ENCODE measurements at regions not wholly inside any gene's neighbourhood (a gene's known extent, or its start where the extent isn't known, plus 50 kb on each side); places are given as distances from the start of the nearest gene placed in this dataset.

DNA sequence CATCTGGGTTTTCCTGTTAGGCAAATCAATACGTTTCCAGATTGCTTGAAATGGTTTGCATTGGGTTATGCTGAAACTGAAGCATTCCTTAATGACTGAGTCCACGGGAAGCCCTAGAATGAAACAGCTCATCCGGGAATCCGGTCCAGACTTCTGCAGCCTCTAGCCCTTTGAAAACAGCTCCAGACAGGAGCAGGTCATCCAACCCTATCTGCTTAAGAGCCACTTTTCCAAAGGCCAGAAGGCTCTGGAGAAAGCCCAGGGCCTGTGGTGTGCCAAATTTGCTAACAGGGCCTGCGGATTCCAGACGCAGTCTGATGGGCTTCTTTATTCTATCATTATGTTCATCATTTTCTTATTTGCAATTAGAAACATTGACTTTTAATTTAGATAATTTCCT, 265.4 kb downstream of the SKIDA1 start:
- in situ Hi-C loops (cut with HindIII; ENCODE audit: low pct_unique_long_range_greater_than_20kb, low sequenced_read_pairs) = no loop called here
- DNase-seq (ENCODE audit: low read depth) = no peak

DNA sequence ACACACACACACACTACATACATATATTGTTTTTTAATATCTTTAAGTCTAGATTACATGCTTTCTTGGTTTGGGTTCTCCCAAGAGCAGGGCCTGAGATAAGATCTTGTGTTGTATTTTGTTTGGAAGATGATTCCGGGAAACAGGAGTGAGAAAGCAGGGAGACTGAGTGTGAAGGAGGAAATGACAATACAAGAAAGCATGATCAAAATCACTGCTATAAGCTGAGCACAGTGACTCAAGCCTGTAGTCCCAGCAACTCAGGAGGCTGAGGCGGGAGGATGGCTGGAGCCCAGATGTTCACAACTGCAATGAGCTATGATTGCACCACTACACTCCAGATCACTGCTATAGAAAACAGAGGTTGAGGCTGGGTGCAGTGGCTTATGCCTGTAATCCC, 267.6 kb downstream of the SKIDA1 start:
- in situ Hi-C loops (cut with HindIII; ENCODE audit: low pct_unique_long_range_greater_than_20kb, low sequenced_read_pairs) = no loop called here
- no peak for DNase-seq (ENCODE audit: low read depth)

DNA sequence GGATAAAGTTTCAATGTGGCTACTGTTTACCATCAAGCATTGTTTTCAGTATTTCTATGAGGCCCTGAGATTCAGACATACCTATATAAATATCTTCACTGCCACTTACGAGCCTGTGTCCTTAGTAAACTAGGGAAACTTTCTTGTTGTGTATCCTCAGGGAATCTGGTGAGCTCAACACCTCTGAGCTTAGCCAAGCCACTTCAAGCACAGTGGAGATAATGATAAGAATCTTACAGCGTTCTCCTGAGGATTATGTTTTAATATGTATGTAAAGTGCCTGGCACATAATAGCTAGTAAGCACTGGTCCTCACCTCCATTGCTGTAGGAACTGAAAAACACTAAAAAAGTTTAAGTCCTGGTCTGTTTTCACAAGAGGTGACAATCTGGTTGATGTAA, 268.3 kb downstream of the SKIDA1 start:
- in situ Hi-C loops (cut with HindIII; ENCODE audit: low pct_unique_long_range_greater_than_20kb, low sequenced_read_pairs) = no loop called here
- DNase-seq (ENCODE audit: low read depth) = no peak

- no peak for DNase-seq (ENCODE audit: low read depth)
- in situ Hi-C loops (cut with HindIII; ENCODE audit: low pct_unique_long_range_greater_than_20kb, low sequenced_read_pairs) = no loop called here
These were observed 276.0 kb downstream of the SKIDA1 start for GRCh38 chr10:21249435-21249834.

GRCh38 chr10:21247592-21247991, 277.9 kb downstream of the SKIDA1 start:
- no peak for DNase-seq (ENCODE audit: low read depth)
- in situ Hi-C loops (cut with HindIII; ENCODE audit: low pct_unique_long_range_greater_than_20kb, low sequenced_read_pairs) = no loop called here

- in situ Hi-C loops (cut with HindIII; ENCODE audit: low pct_unique_long_range_greater_than_20kb, low sequenced_read_pairs) = no loop called here
These were observed 279.3 kb downstream of the SKIDA1 start for GRCh38 chr10:21246178-21246577.

GRCh38 chr10:21243748-21244257, 281.7 kb downstream of the SKIDA1 start:
- in situ Hi-C loops (cut with HindIII; ENCODE audit: low pct_unique_long_range_greater_than_20kb, low sequenced_read_pairs) = no loop called here
- no peak for DNase-seq (ENCODE audit: low read depth)

More at GRCh38 chr10:21246178-21246577, 279.3 kb downstream of the SKIDA1 start:
- no peak for DNase-seq (ENCODE audit: low read depth)

GRCh38 chr10:21242915-21243314, 282.6 kb downstream of the SKIDA1 start:
- in situ Hi-C loops (cut with HindIII; ENCODE audit: low pct_unique_long_range_greater_than_20kb, low sequenced_read_pairs) = no loop called here

GRCh38 chr10:21238717-21239116, 286.8 kb downstream of the SKIDA1 start:
- no peak for DNase-seq (ENCODE audit: low read depth)
- in situ Hi-C loops (cut with HindIII; ENCODE audit: low pct_unique_long_range_greater_than_20kb, low sequenced_read_pairs) = no loop called here

More at GRCh38 chr10:21242915-21243314, 282.6 kb downstream of the SKIDA1 start:
- no peak for DNase-seq (ENCODE audit: low read depth)

DNA sequence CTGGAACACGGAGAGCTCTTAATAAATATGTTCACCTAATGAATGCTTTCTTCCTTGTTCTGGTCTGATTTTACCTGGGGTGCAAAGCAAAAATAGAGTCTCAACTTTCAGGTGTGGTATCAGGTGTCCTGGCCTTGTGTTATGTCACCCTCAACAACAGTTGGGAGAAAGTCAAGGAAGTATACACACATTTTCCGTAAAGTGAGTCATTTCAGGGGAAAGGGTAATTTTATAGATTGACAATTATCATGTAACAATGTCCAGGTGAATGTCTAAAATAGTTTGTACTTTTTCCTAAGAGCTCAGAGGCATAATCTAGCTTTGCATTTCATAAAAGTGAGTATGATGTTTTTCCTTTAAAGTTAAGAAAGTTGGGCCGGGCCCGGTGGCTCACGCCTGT, 287.4 kb downstream of the SKIDA1 start:
- in situ Hi-C loops (cut with HindIII; ENCODE audit: low pct_unique_long_range_greater_than_20kb, low sequenced_read_pairs) = no loop called here

GRCh38 chr10:21234761-21235160, 290.7 kb downstream of the SKIDA1 start:
- no peak for DNase-seq (ENCODE audit: low read depth)
- in situ Hi-C loops (cut with HindIII; ENCODE audit: low pct_unique_long_range_greater_than_20kb, low sequenced_read_pairs) = no loop called here

More for the DNA sequence above, 287.4 kb downstream of the SKIDA1 start:
- no peak for DNase-seq (ENCODE audit: low read depth)

DNA sequence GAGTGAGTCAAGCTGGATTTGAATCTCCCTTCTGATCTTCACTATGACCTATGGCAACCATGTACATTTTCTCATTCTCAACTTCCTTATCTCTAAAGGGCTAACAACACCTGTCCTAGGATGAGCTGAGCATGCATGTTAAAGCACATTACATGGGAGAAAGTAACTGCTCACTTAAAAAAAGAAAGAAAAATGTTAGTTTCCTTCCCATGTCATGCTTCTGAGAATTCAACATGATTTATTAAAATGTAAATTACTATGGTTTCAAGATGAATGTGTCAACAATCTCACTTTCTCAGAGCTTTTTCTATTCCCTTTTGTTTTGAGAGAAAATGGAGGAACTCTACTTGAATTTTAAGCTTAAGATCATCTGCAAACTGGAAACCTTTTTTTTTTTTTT, 295.3 kb downstream of the SKIDA1 start:
- in situ Hi-C loops (cut with HindIII; ENCODE audit: low pct_unique_long_range_greater_than_20kb, low sequenced_read_pairs) = no loop called here
- no peak for DNase-seq (ENCODE audit: low read depth)

DNA sequence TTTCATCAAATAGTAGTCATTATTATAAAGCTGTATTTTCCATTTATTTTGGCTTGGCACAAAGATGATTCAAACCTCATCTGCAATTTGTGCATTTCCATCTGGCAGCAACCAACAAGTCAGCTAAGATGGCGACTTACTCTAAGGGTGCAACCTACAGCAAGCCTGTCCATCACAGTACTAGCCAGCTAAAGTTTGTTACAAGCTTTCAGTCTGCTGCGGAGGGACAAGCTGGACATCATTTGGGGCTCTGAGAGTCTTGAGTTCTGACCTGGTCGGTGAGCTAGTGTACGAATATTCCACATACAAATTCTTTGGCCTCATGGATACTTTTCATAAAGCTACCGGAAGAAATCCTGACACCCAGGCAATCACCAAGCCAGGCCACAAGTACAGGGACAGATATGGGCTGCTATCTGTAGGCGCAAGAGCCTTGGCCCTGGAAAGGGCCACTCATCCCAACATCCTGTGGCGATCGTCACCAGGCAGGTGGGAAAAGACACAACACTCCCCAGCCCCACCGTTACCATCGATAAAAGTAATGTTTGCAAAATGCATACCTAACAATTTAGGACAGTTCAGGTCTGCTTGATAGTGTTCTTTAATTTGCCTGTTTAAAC, 307.6 kb downstream of the SKIDA1 start:
- no peak for DNase-seq (ENCODE audit: low read depth)
- in situ Hi-C loops (cut with HindIII; ENCODE audit: low pct_unique_long_range_greater_than_20kb, low sequenced_read_pairs) = no loop called here

- in situ Hi-C loops (cut with HindIII; ENCODE audit: low pct_unique_long_range_greater_than_20kb, low sequenced_read_pairs) = no loop called here
- DNase-seq (ENCODE audit: low read depth) = no peak
These were observed 308.4 kb downstream of the SKIDA1 start for GRCh38 chr10:21217107-21217506.

DNA sequence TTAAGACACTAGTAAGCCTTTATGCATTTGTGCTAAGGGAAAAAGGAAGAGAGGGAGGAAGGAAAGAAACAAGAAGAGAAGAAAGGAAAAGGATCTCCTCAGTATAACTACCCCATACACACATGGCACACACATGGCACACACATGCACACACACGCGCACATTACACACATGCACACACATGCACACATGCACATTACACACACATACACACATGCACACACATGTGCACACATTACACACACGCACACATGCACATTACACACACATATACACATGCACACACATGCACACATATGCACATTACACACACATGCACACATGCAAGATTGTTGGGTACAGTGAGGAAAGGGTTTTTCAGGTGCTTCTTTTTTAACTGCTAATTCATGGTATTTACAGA, 311.2 kb downstream of the SKIDA1 start:
- no peak for DNase-seq (ENCODE audit: low read depth)
- in situ Hi-C loops (cut with HindIII; ENCODE audit: low pct_unique_long_range_greater_than_20kb, low sequenced_read_pairs) = no loop called here

GRCh38 chr10:21213381-21213780, 312.1 kb downstream of the SKIDA1 start:
- in situ Hi-C loops (cut with HindIII; ENCODE audit: low pct_unique_long_range_greater_than_20kb, low sequenced_read_pairs) = no loop called here
- no peak for DNase-seq (ENCODE audit: low read depth)

- in situ Hi-C loops (cut with HindIII; ENCODE audit: low pct_unique_long_range_greater_than_20kb, low sequenced_read_pairs) = no loop called here
- no peak for DNase-seq (ENCODE audit: low read depth)
These were observed 312.6 kb downstream of the SKIDA1 start for GRCh38 chr10:21212912-21213311.

- in situ Hi-C loops (cut with HindIII; ENCODE audit: low pct_unique_long_range_greater_than_20kb, low sequenced_read_pairs) = no loop called here
- DNase-seq (ENCODE audit: low read depth) = no peak
These were observed 313.1 kb downstream of the SKIDA1 start for GRCh38 chr10:21212348-21212747.

DNA sequence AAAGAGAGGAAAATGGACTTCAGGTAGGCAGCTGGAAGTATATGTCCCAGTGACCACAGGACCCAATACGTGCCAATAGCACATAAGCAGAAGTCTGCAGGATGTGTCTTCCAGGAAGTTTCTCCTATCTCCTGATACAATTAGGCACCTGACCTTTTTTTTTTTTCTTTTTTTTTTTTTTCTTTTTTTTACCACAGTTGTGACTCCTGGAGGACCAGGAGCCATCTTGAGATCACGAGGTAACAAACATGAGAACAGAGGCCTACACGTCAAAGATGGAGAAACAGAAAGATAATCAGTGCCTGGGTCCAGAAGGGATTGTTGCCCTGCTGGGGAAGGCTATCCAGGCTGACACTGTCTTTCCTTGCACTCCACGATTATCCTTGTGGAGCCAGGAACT, 312.4 kb upstream of the NEBL start:
- no peak for DNase-seq (ENCODE audit: low read depth)
- in situ Hi-C loops (cut with HindIII; ENCODE audit: low pct_unique_long_range_greater_than_20kb, low sequenced_read_pairs) = no loop called here

DNA sequence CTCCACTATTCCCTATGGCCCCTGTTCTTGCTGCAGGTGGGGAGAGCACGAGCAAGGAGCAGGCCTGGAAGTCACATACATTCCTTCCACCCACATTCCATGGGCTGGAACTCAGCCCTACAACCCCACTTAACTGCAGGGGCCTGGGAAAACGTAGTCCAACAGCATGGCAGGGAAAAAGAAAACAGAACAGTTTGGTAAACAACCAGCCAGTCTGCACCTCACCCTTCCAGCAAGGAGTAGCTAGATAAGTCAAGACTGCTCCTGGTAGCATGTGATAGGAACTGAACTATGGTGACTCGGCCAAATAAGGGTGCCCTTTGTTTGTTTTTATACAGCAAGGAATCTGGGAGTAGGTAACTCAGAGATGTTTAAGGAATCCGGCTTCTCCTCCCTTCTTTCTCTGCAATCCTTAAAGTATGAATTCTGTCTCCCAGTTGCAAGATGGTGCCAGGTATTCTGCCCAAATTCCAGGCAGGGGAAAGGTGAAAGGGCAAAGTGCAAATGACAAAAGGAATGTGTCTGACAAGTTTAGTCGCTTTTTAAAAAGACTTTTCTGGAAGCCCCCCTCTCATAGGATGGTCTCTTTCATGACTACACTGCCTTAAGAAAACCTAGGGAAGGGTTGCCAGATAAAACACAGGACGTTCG, 311.7 kb upstream of the NEBL start:
- DNase-seq (ENCODE audit: low read depth) = peak; percentile 18
- in situ Hi-C loops (cut with HindIII; ENCODE audit: low pct_unique_long_range_greater_than_20kb, low sequenced_read_pairs) = no loop called here
